Astrocyte of the cerebellum (primary cell): ENCODE measurements at regions not wholly inside any gene's neighbourhood (a gene's known extent, or its start where the extent isn't known, plus 50 kb on each side); places are given as distances from the start of the nearest gene placed in this dataset.

Experiments
- DNase-seq: peaks from one replicate; pipeline ENCODE4 v3.0.0-alpha.2; 2011; ENCODE audit warnings: low read depth
- H3K4me3 ChIP-seq: 2 replicates; pipeline ENCODE4 v1.5.1; 2011; ENCODE audit warnings: mild to moderate bottlenecking, low read depth, low read length, moderate library complexity
- in situ Hi-C: cut with HindIII; loops from 2 replicates; pipeline ENCODE4 v1.10.0; 2017; ENCODE audit warnings: low sequenced_read_pairs
- TF ChIP-seq, protein P1 (sequence below): IDR thresholded peaks from 2 replicates; pipeline ENCODE4 v1.5.1; 2012; ENCODE audit warnings: low read length, low read depth, moderate library complexity, mild to moderate bottlenecking; ENCODE audit errors: missing control alignments

DNA sequence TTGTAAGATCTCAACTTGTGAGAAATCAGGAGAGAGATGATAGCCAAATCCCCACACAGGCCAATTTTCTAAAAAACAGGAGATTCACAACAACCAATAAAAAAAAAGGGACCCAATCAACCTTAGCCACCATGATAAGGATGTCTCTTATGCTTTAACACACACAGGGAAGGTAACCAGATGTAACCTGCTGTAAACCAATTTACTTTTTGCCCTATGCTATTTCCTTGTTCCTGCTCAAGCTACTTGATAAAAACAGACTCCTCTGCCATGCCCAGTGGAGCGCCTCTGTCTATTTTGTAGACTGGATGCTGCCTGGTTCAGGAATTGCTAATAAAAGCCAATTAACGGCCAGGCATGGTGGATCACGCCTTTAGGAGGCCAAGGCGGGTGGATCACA, 123.5 kb upstream of the NPVF start:
- H3K4me3 ChIP-seq = no peak overlapping the region
- in situ Hi-C loops = no loop called here
- DNase-seq = no peak
- TF ChIP-seq, protein P1, sequence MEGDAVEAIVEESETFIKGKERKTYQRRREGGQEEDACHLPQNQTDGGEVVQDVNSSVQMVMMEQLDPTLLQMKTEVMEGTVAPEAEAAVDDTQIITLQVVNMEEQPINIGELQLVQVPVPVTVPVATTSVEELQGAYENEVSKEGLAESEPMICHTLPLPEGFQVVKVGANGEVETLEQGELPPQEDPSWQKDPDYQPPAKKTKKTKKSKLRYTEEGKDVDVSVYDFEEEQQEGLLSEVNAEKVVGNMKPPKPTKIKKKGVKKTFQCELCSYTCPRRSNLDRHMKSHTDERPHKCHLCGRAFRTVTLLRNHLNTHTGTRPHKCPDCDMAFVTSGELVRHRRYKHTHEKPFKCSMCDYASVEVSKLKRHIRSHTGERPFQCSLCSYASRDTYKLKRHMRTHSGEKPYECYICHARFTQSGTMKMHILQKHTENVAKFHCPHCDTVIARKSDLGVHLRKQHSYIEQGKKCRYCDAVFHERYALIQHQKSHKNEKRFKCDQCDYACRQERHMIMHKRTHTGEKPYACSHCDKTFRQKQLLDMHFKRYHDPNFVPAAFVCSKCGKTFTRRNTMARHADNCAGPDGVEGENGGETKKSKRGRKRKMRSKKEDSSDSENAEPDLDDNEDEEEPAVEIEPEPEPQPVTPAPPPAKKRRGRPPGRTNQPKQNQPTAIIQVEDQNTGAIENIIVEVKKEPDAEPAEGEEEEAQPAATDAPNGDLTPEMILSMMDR = no peak

DNA sequence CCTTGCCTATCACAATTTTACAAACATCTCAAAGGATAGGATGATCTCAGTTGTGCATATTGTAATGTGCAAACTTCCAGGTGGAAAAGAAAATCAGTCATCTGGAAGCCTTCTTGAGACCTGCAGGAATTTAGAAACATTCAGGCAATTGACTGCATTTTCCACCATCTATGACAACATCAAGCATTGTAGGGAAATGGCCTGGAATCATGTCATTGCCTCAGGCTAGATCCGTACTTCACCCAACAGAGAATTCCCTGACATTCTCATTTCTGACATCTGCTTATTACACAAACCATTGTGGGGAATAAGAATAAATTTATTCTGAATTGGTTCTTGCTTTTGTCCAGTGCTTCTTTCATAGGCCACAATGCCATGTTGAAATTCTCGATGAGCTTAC, 124.9 kb upstream of the NPVF start:
- no peak for DNase-seq
- no peak overlapping the region for H3K4me3 ChIP-seq
- in situ Hi-C loops = no loop called here
- TF ChIP-seq, protein P1 = no peak

DNA sequence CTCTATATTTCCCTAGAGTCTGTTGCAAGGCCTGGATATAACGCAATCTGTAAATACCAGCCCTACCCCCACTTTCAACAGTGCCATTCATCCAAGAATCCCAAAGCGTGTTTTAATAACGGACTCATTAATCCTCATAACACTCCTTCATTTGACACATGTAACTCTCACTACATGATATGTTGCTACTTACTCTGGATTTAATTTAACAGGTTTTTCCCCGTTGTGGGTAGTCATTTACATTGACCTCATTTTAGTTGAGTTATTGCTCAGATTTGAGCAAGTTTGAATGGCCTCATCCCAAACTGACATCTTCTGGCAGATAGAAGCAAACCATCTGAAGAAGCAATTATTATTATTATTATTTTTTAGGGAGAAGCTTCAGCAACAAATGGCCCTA, 125.4 kb upstream of the NPVF start:
- in situ Hi-C loops = no loop called here
- H3K4me3 ChIP-seq = no peak overlapping the region
- TF ChIP-seq, protein P1 = no peak
- no peak for DNase-seq

DNA sequence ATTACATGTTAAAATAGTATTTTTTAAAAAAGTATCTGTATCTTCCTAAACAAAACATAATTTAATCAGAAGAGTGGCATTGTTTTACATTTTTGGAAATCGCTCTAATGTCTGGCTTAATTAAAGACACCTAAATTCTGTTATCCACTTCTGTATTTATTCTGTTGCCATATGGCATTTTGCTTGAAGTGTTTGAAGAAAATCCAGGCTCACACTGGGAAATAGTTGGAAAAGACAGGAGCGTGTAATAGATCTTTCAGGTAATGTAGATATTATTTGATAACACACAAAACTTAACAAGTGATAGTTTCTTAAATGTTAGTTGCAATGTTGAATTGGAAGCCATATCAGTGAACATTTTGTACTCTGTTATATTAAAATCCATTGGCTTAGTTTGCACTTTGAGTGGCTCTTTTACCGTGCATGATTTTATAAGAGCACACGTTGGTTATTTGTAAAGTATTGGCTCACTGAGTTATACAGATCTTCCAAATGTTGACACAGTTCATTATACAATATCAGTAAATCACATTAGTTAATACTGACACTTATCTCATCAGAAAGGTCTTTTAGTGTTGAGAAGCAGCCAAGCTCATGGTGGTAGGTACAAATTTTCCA, 128.4 kb upstream of the NPVF start:
- no peak for DNase-seq
- H3K4me3 ChIP-seq = no peak overlapping the region
- in situ Hi-C loops = no loop called here
- TF ChIP-seq, protein P1 = no peak

DNA sequence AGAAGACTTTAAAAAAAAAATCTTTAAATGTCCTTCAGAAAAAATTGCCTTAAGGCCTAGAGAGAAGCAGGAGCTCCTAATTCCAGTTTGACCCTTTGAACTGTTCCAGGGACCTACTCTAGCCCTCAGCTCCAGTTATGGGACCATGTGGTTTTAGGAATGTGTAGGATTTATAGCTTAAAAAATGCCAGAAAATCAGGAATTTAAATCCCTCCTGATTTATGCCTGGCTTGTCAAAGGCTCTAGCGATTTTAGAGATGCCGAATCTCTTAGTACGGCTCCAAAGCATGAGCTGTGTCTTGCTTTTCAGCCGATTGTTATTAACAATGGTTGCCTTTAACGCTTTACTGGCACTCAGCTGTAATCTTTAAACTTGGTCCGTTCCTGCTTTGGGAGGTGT, 130.6 kb upstream of the NPVF start:
- no peak for DNase-seq
- TF ChIP-seq, protein P1 = no peak
- in situ Hi-C loops = no loop called here
- H3K4me3 ChIP-seq = no peak overlapping the region

DNA sequence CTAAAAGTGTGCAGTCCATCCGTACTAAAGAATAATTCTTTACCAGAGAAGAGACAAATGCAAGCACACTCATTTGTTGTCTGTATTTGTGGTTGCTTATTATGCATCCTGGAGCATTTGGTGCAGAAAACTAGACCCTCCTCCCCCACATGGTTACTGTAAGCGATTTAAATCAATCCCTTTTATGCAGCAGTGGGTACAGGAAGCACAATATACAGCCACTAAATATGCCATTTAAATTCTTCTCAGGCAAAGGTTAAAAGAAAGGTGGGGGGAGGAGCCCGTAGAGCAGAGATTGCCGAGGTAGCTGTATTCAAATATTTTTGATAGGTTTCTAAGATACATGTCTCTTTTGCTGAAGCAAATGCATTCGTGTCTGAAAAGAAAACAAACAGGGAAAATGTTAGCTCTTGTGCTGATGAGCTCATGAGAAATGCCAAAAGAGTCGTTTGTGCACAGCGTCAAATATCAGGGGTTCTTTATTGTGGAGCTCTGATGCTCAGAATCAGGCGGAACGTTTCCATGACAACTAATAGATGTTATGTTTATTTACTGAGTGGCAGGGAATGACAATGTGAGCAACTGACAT, 131.3 kb upstream of the NPVF start:
- no peak for DNase-seq
- in situ Hi-C loops = loop anchor here (5.0 kb wide), 1 partner anchor 67 kb away; no protein-coding TSS in a partner anchor
- no peak overlapping the region for H3K4me3 ChIP-seq
- TF ChIP-seq, protein P1 = no peak
